Erythroblast (primary cell): ENCODE measurements at regions not wholly inside any gene's neighbourhood (a gene's known extent, or its start where the extent isn't known, plus 50 kb on each side); places are given as distances from the start of the nearest gene placed in this dataset.

Experiments
- DNase-seq, 2 experiments: peaks; one replicate each; lab custom pipeline; 2025; lab: John Stamatoyannopoulos, UW
- GATA1 ChIP-seq: IDR thresholded peaks from 2 replicates; pipeline ENCODE4 v1.6.1; 2011; ENCODE audit warnings: low read depth, mild to moderate bottlenecking, control low read depth, low read length, moderate library complexity
- POLR2A ChIP-seq: IDR thresholded peaks from 2 replicates; pipeline ENCODE4 v1.6.1; 2011; ENCODE audit warnings: mild to moderate bottlenecking, low read length

GRCh38 chr2:151119374-151119773 lies 142.3 kb downstream of the RBM43 start:
- DNase-seq, result no peak
- TF ChIP-seq GATA1, result no peak
- TF ChIP-seq POLR2A, result no peak

- no peak for DNase-seq
- no peak for TF ChIP-seq GATA1
- no peak for TF ChIP-seq POLR2A
These were observed 143.4 kb downstream of the RBM43 start for GRCh38 chr2:151118269-151118668.

- DNase-seq, result no peak
These were observed 146.8 kb downstream of the RBM43 start for GRCh38 chr2:151114874-151115273.

GRCh38 chr2:151113318-151113717 lies 148.3 kb downstream of the RBM43 start:
- no peak for TF ChIP-seq GATA1
- TF ChIP-seq POLR2A, result no peak

More at GRCh38 chr2:151114874-151115273, 146.8 kb downstream of the RBM43 start:
- TF ChIP-seq POLR2A, result no peak
- TF ChIP-seq GATA1, result no peak

GRCh38 chr2:151111599-151112278 lies 149.9 kb downstream of the RBM43 start:
- TF ChIP-seq GATA1 (no peak), POLR2A (no peak)
- DNase-seq, result peak in 1 of 2 experiments; percentile 3

More at GRCh38 chr2:151113318-151113717, 148.3 kb downstream of the RBM43 start:
- DNase-seq, result peak in 1 of 2 experiments; percentile 18

DNA sequence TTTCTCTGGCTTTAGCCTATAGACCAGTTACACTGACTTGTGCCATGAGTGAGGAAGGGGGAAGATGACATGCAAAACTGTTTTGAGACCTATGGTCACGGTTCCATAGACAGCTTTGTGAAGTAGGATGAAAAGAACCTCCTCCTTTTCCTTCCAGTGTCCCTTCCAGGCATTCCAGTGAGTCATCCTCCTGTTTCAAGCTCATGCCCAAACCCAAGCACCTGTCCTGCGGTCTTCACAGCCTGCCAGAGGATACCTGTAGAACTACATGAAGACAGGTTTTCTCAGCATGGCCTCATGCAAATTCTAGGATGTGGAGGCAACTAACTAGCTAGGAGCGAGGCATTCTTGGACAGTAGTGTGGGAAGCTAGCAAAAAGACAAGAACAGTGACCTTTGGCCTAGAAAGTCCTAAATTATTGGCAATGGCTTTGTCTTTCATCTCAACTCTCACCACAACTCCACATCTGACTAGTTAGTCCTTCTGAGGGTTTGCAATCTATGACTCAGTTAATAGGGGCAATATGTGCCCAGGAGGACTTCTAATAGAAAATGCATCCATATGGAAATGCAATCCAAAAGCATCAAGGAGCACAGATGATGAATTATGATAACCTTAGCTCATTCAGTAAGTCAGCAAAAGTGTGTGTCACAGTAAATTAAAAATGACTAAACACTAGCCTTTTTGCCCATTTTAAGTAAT lies 154.7 kb downstream of the RBM43 start:
- TF ChIP-seq GATA1, result no peak
- TF ChIP-seq POLR2A, result no peak
- DNase-seq, result no peak

DNA sequence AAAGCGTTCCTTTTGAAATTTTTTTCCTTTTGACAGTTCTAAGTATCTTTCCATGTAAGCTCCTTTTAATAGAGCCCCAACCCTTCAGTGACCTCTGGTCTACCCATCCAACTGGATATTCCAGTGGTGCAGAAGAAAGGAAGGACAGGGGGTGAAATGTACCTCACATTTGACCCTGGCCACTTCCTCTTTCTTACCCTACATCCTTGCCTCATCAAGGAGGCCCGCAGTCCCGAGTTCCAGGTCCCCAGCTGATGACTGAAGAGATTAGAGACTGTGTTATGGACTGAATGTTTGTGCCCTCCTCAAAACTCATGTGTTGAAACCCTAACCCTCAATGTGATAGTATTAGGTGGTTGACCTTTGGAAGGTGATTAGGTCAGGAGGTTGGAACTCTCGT lies 158.1 kb downstream of the RBM43 start:
- no peak for DNase-seq
- TF ChIP-seq GATA1, result no peak

DNA sequence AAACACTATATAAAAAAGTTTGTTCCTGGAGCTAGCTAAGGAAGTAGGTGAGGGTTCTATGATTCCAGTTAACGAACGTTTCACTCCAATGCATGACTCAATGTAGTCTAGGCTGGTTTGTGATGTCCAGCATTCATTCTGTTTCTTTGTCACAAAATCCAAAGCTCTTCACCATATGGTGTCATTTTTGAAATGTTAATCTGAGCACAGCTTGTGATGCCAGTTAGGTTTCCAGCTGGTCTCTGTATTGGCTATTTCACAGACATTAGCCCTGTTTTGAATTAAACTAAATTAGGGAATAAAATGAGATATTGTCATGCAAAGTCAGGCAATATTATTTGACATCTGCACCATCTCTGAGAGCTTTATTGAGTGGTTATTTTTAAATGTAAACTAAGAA lies 159.4 kb downstream of the RBM43 start:
- TF ChIP-seq POLR2A, result no peak
- TF ChIP-seq GATA1, result no peak
- no peak for DNase-seq

- TF ChIP-seq POLR2A (no peak), GATA1 (no peak)
- DNase-seq, result no peak
These were observed 162.8 kb downstream of the RBM43 start for GRCh38 chr2:151098841-151099240.

- DNase-seq, result no peak
- TF ChIP-seq GATA1 (no peak), POLR2A (no peak)
These were observed 163.8 kb downstream of the RBM43 start for GRCh38 chr2:151097895-151098294.

DNA sequence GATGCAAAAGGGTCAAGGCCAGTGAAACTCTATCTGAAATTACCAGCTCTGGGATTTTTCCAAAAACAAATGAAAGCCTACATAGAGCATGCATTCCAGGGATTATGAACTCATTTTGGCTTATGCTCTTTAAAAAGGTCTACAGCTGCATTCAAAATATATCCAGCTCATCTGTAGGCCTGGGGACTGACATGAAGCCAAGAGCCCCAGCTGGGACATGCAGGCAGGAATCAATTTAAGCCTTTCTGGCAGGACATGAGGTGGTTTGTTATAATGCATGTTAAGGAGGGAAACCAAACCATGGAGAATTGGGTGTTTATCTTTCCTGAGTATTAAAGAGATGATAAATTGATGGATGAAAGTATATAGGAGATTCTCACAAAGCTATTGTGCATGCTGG lies 164.5 kb downstream of the RBM43 start:
- no peak for TF ChIP-seq GATA1
- TF ChIP-seq POLR2A, result no peak
- no peak for DNase-seq

- DNase-seq, result no peak
- TF ChIP-seq GATA1 (no peak), POLR2A (no peak)
These were observed 165.4 kb downstream of the RBM43 start for GRCh38 chr2:151096235-151096634.

DNA sequence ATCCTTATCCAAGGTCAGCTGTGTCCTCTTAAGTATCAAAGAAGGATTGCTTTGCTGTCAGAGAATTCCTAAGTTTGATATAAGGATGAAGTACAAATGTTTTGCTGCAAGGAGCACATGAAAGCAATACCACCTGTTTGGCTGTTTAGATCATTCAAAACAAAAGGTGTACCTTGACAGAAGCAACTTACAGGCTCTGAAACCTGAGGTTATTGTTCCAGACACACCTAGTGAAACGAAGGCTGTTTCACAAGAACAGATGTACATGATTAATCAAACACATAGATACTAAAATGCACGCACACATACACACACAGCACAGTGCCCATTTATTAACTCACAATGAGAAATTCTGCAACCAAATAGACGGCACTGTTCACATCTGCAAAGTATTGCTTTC lies 166.2 kb downstream of the RBM43 start:
- TF ChIP-seq POLR2A (no peak), GATA1 (no peak)
- DNase-seq, result no peak

GRCh38 chr2:151091583-151091982 lies 170.1 kb downstream of the RBM43 start:
- DNase-seq, result no peak
- TF ChIP-seq GATA1 (no peak), POLR2A (no peak)

DNA sequence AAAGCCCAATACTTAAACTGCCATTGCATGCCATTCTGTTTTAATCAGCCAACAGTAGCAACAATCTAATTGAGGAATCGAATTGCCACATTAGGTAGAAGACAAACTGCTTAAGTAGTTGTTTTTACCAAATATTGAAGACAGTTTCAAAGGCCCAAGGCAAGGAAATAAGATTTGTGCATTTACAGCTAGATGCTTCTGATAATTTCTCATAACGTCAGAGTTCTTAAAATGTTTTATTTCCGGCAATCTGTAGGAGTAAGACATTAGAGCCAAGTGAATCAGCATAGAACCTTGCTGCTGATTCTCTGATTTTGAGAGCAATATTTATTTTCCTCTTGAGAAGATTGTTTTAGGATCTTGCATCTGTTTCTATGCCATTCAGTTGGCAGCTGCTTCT lies 174.3 kb downstream of the RBM43 start:
- DNase-seq, result no peak
- no peak for TF ChIP-seq GATA1
- no peak for TF ChIP-seq POLR2A
